ENCODE measurements at regions not wholly inside any gene's neighbourhood (a gene's known extent, or its start where the extent isn't known, plus 50 kb on each side); places are given as distances from the start of the nearest gene placed in this dataset.
A peak's percentile ranks its signal among the peaks of the same experiment; 100 is the strongest.

- Histone ChIP-seq H3K27ac (ENCODE audit: low read depth, low read length, poor library complexity, severe bottlenecking) (peak overlapping the region; percentile 94), H3K9me3 (ENCODE audit: low read depth, low read length, poor library complexity, severe bottlenecking) (no peaks in the 10 kb centered on the region), H3K27me3 (replicated peaks; ENCODE audit: insufficient read depth, low read depth, low read length, poor library complexity) (no peaks in the 10 kb centered on the region), H3K36me3 (ENCODE audit: insufficient read depth, low read length, poor library complexity, severe bottlenecking) (no peaks in the 10 kb centered on the region), H3K4me3 (ENCODE audit: low read depth, low read length, poor library complexity, severe bottlenecking) (peak overlapping the region; percentile 4), H3K4me1 (ENCODE audit: insufficient read depth, low read length, poor library complexity, severe bottlenecking) (peaks cover 56% of the 10 kb centered on the region)
- peak; percentile 74 for DNase-seq (ENCODE audit: low spot score)
- TF ChIP-seq CTCF (conservative IDR thresholded peaks at IDR 0.05; ENCODE audit: low read depth, low read length): no peak
- TF ChIP-seq EZH2 (IDR thresholded peaks at IDR 0.05; ENCODE audit: borderline replicate concordance, low read depth, low read length, poor library complexity, severe bottlenecking): no peak
- POLR2A ChIA-PET (ENCODE audit: low non-redundant PET): no interaction called here
- CTCF ChIA-PET: interaction anchor here (0.7 kb wide), 1 partner anchor 47 kb away, joined by 3 read pairs; no protein-coding TSS in a partner anchor
- intact Hi-C loops (cut with micrococcal nuclease; ENCODE audit: unreplicated experiment): no loop called here
- BruUV-seq (replicated peaks): no TSS peak
Measured at GRCh38 chr3:102178817-102179216, 256.0 kb upstream of the ZPLD1 start.

- Histone ChIP-seq H3K4me1 (ENCODE audit: insufficient read depth, low read length, poor library complexity, severe bottlenecking) (peaks cover 60% of the 10 kb centered on the region), H3K27ac (ENCODE audit: low read depth, low read length, poor library complexity, severe bottlenecking) (peak overlapping the region; percentile 94), H3K27me3 (replicated peaks; ENCODE audit: insufficient read depth, low read depth, low read length, poor library complexity) (no peaks in the 10 kb centered on the region), H3K4me3 (ENCODE audit: low read depth, low read length, poor library complexity, severe bottlenecking) (peak overlapping the region; percentile 5), H3K36me3 (ENCODE audit: insufficient read depth, low read length, poor library complexity, severe bottlenecking) (no peaks in the 10 kb centered on the region), H3K9me3 (ENCODE audit: low read depth, low read length, poor library complexity, severe bottlenecking) (no peaks in the 10 kb centered on the region)
- ChIA-PET CTCF (interaction anchor here (0.7 kb wide), 1 partner anchor 46 kb away, joined by 3 read pairs; no protein-coding TSS in a partner anchor), POLR2A (ENCODE audit: low non-redundant PET) (no interaction called here)
- TF ChIP-seq CTCF (conservative IDR thresholded peaks at IDR 0.05; ENCODE audit: low read depth, low read length): no peak
- TF ChIP-seq EZH2 (IDR thresholded peaks at IDR 0.05; ENCODE audit: borderline replicate concordance, low read depth, low read length, poor library complexity, severe bottlenecking): no peak
- BruUV-seq (replicated peaks): TSS peak; percentile 82
- DNase-seq (ENCODE audit: low spot score): peak; percentile 56
- intact Hi-C loops (cut with micrococcal nuclease; ENCODE audit: unreplicated experiment): loop anchor here (5.0 to 10.0 kb wide), 2 partner anchors 97 to 145 kb away; no protein-coding TSS in a partner anchor
Measured at GRCh38 chr3:102179326-102180177, 255.3 kb upstream of the ZPLD1 start.

GRCh38 chr3:102180280-102180931 lies 254.4 kb upstream of the ZPLD1 start:
- no peak overlapping the region for H3K4me3 ChIP-seq (ENCODE audit: low read depth, low read length, poor library complexity, severe bottlenecking)
- H3K4me1 ChIP-seq (ENCODE audit: insufficient read depth, low read length, poor library complexity, severe bottlenecking): peaks cover 60% of the 10 kb centered on the region
- TSS peak; percentile 93 for BruUV-seq (replicated peaks)
- H3K27me3 ChIP-seq (replicated peaks; ENCODE audit: insufficient read depth, low read depth, low read length, poor library complexity): no peaks in the 10 kb centered on the region
- POLR2A ChIA-PET (ENCODE audit: low non-redundant PET): interaction anchor here (0.7 kb wide), 1 partner anchor 141 kb away, joined by 4 read pairs; no protein-coding TSS in a partner anchor
- intact Hi-C loops (cut with micrococcal nuclease; ENCODE audit: unreplicated experiment): loop anchor here (5.0 to 10.0 kb wide), 2 partner anchors 98 to 146 kb away; no protein-coding TSS in a partner anchor
- H3K9me3 ChIP-seq (ENCODE audit: low read depth, low read length, poor library complexity, severe bottlenecking): no peaks in the 10 kb centered on the region
- peak; percentile 93 for DNase-seq (ENCODE audit: low spot score)
- TF ChIP-seq EZH2 (IDR thresholded peaks at IDR 0.05; ENCODE audit: borderline replicate concordance, low read depth, low read length, poor library complexity, severe bottlenecking) (no peak), CTCF (conservative IDR thresholded peaks at IDR 0.05; ENCODE audit: low read depth, low read length) (no peak)
- peak overlapping the region; percentile 94 for H3K27ac ChIP-seq (ENCODE audit: low read depth, low read length, poor library complexity, severe bottlenecking)
- CTCF ChIA-PET: no interaction called here
- no peaks in the 10 kb centered on the region for H3K36me3 ChIP-seq (ENCODE audit: insufficient read depth, low read length, poor library complexity, severe bottlenecking)

Measured in A673 (cell line).